A673 (cell line): ENCODE measurements at regions not wholly inside any gene's neighbourhood (a gene's known extent, or its start where the extent isn't known, plus 50 kb on each side); places are given as distances from the start of the nearest gene placed in this dataset.

Source experiments
- EZH2 ChIP-seq: fragments of 200-600 bp; sonication (generic); IDR thresholded peaks from 2 replicates; pipeline ENCODE4 v1.6.1; 2017; ENCODE audit warnings: borderline replicate concordance, low read depth, mild to moderate bottlenecking, mixed read lengths, antibody characterized with exemption, low read length; ENCODE audit not compliant: poor library complexity, severe bottlenecking
- TF ChIP-seq, protein P1 (sequence below): fragments of 300-800, 200-600 bp; sonication (generic); conservative IDR thresholded peaks from 2 replicates; pipeline ENCODE4 v1.5.1; 2017; ENCODE audit warnings: low read depth, mild to moderate bottlenecking, antibody characterized with exemption, low read length, moderate library complexity, mixed read lengths

DNA sequence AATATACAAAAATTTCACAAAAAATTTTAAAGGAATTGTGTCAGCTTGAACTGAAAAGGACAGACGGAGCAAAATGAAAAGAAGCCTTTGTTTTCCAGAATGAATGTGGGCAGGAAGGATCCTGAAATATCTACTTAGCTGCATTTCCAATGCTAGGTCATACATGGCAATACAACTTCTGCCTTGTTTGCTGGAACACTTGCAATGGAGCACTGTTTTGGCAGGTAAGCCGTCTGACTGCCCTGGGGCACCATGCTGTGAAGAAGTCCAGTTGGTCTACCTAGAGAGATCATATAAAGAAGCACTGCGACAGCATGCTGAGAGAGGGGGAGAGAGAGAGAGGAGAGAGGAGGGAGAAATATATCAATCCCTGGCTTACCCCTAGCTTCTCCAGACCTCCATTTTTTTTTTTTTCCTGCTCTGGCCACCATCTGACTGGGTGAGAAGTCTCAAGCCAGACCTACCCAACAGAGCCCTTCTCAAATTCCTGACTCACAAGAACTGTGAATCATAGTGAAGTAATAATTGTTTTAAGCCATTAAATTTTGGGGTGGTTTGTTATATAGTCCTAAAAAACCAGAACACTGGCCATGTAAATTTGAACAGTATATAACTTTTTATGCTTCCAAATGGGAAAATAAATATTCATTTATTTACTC, 97.1 kb upstream of the PRICKLE1 start:
- TF ChIP-seq, protein P1, sequence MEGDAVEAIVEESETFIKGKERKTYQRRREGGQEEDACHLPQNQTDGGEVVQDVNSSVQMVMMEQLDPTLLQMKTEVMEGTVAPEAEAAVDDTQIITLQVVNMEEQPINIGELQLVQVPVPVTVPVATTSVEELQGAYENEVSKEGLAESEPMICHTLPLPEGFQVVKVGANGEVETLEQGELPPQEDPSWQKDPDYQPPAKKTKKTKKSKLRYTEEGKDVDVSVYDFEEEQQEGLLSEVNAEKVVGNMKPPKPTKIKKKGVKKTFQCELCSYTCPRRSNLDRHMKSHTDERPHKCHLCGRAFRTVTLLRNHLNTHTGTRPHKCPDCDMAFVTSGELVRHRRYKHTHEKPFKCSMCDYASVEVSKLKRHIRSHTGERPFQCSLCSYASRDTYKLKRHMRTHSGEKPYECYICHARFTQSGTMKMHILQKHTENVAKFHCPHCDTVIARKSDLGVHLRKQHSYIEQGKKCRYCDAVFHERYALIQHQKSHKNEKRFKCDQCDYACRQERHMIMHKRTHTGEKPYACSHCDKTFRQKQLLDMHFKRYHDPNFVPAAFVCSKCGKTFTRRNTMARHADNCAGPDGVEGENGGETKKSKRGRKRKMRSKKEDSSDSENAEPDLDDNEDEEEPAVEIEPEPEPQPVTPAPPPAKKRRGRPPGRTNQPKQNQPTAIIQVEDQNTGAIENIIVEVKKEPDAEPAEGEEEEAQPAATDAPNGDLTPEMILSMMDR, result no peak
- TF ChIP-seq EZH2, result no peak
